A673 (cell line): ENCODE measurements at regions not wholly inside any gene's neighbourhood (a gene's known extent, or its start where the extent isn't known, plus 50 kb on each side); places are given as distances from the start of the nearest gene placed in this dataset.

ENCODE experiments used
- CTCF ChIP-seq: fragments of 300-800, 200-600 bp; sonication (generic); conservative IDR thresholded peaks from 2 replicates; pipeline ENCODE4 v1.5.1; 2017; ENCODE audit warnings: low read depth, mild to moderate bottlenecking, antibody characterized with exemption, low read length, moderate library complexity, mixed read lengths
- EZH2 ChIP-seq: fragments of 200-600 bp; sonication (generic); IDR thresholded peaks from 2 replicates; pipeline ENCODE4 v1.6.1; 2017; ENCODE audit warnings: borderline replicate concordance, low read depth, mild to moderate bottlenecking, mixed read lengths, antibody characterized with exemption, low read length; ENCODE audit not compliant: poor library complexity, severe bottlenecking

GRCh38 chr10:128298587-128298986 lies 172.4 kb upstream of the MKI67 start:
- TF ChIP-seq EZH2 (no peak), CTCF (no peak)
